ENCODE measurements at regions not wholly inside any gene's neighbourhood (a gene's known extent, or its start where the extent isn't known, plus 50 kb on each side); places are given as distances from the start of the nearest gene placed in this dataset.

GRCh38 chr6:137705160-137706082, 161.6 kb upstream of the TNFAIP3 start:
- DNase-seq: peak; percentile 15 to 42
- ATAC-seq: peak in 1 of 2 donors; percentile 40
- H3K4me3 ChIP-seq: no peak overlapping the region
- H3K27me3 ChIP-seq: no peaks in the 10 kb centered on the region
- peaks cover 20 to 26% of the 10 kb centered on the region in 2 donors for H3K4me1 ChIP-seq
- TF ChIP-seq POLR2A (IDR thresholded peaks at IDR 0.05): no peak
- TF ChIP-seq CTCF (IDR thresholded peaks at IDR 0.05 in 4 of 5, conservative IDR thresholded peaks at IDR 0.05 in 1 of 5): peak; percentile 59 to 84 (median 71)
- no peaks in the 10 kb centered on the region for H3K9me3 ChIP-seq
- H3K27ac ChIP-seq: peak overlapping the region in 2 of 4 donors; percentile 5 to 15
- H3K36me3 ChIP-seq: no peaks in the 10 kb centered on the region
- intact Hi-C loops (cut with DNase I; ENCODE audit: low total_unique reads): loop anchor here (5.0 kb wide), 2 partner anchors 47 to 402 kb away; partner anchors contain the start of gene PERP
- in situ Hi-C loops (cut with MboI; ENCODE audit: low sequenced_read_pairs in 4 of 4): loop anchor here (5.0 to 25.0 kb wide), 6 partner anchors 159 to 409 kb away; partner anchors contain the start of genes TNFAIP3 (in 2 of the 4) and PERP (in 1 of the 4)

GRCh38 chr6:137706083-137706750, 160.8 kb upstream of the TNFAIP3 start:
- Histone ChIP-seq H3K9me3 (no peaks in the 10 kb centered on the region), H3K27me3 (no peaks in the 10 kb centered on the region), H3K27ac (no peak overlapping the region), H3K4me3 (no peak overlapping the region), H3K4me1 (peaks cover 20 to 26% of the 10 kb centered on the region in 2 donors), H3K36me3 (no peaks in the 10 kb centered on the region)
- in situ Hi-C loops (cut with MboI; ENCODE audit: low sequenced_read_pairs in 4 of 4): loop anchor here (5.0 to 25.0 kb wide), 6 partner anchors 159 to 409 kb away; partner anchors contain the start of genes TNFAIP3 (in 2 of the 4) and PERP (in 1 of the 4)
- intact Hi-C loops (cut with DNase I; ENCODE audit: low total_unique reads): loop anchor here (5.0 kb wide), 2 partner anchors 46 to 401 kb away; partner anchors contain the start of gene PERP
- DNase-seq: no peak
- no peak for ATAC-seq
- TF ChIP-seq CTCF (IDR thresholded peaks at IDR 0.05 in 4 of 5, conservative IDR thresholded peaks at IDR 0.05 in 1 of 5) (no peak), POLR2A (IDR thresholded peaks at IDR 0.05) (no peak)

- DNase-seq (no peak), ATAC-seq (no peak)
- H3K27me3 ChIP-seq: no peaks in the 10 kb centered on the region
- H3K9me3 ChIP-seq: no peaks in the 10 kb centered on the region
- in situ Hi-C loops (cut with MboI; ENCODE audit: low sequenced_read_pairs in 4 of 4): loop anchor here (5.0 to 25.0 kb wide), 6 partner anchors 158 to 408 kb away; partner anchors contain the start of genes TNFAIP3 (in 2 of the 4) and PERP (in 1 of the 4)
- intact Hi-C loops (cut with DNase I; ENCODE audit: low total_unique reads): loop anchor here (5.0 kb wide), 2 partner anchors 45 to 400 kb away; partner anchors contain the start of gene PERP
- no peak overlapping the region for H3K4me3 ChIP-seq
- H3K36me3 ChIP-seq: no peaks in the 10 kb centered on the region
- TF ChIP-seq CTCF (IDR thresholded peaks at IDR 0.05 in 4 of 5, conservative IDR thresholded peaks at IDR 0.05 in 1 of 5) (no peak), POLR2A (IDR thresholded peaks at IDR 0.05) (no peak)
- H3K4me1 ChIP-seq: peaks cover 14 to 18% of the 10 kb centered on the region in 2 donors
- H3K27ac ChIP-seq: no peak overlapping the region
Observed at GRCh38 chr6:137707038-137707589, 159.9 kb upstream of the TNFAIP3 start.

GRCh38 chr6:137707590-137708360, 159.3 kb upstream of the TNFAIP3 start:
- intact Hi-C loops (cut with DNase I; ENCODE audit: low total_unique reads) (loop anchor here (1.0 to 5.0 kb wide), 4 partner anchors 45 to 400 kb away; partner anchors contain the start of genes PERP and TNFAIP3), in situ Hi-C loops (cut with MboI; ENCODE audit: low sequenced_read_pairs in 4 of 4) (loop anchor here (5.0 to 25.0 kb wide), 6 partner anchors 157 to 407 kb away; partner anchors contain the start of genes TNFAIP3 (in 2 of the 4) and PERP (in 1 of the 4))
- Histone ChIP-seq H3K4me3 (peak overlapping the region in 1 of 4 donors; percentile 2), H3K4me1 (peaks cover 9 to 11% of the 10 kb centered on the region in 2 donors), H3K27me3 (no peaks in the 10 kb centered on the region), H3K36me3 (no peaks in the 10 kb centered on the region), H3K27ac (no peak overlapping the region), H3K9me3 (no peaks in the 10 kb centered on the region)
- DNase-seq: peak; percentile 45 to 69
- ATAC-seq: peak; percentile 81 to 89
- peak; percentile 57 to 79 (median 71) for TF ChIP-seq CTCF (IDR thresholded peaks at IDR 0.05 in 4 of 5, conservative IDR thresholded peaks at IDR 0.05 in 1 of 5)
- no peak for TF ChIP-seq POLR2A (IDR thresholded peaks at IDR 0.05)
